HCT116 (cell line): ENCODE measurements at regions not wholly inside any gene's neighbourhood (a gene's known extent, or its start where the extent isn't known, plus 50 kb on each side); places are given as distances from the start of the nearest gene placed in this dataset.

Experiments
- ATAC-seq: fragments of 200-7000 bp; cut with Tn5 transposase; 2 replicates; pipeline ENCODE4 v1.9.1; 2020; ENCODE audit warnings: mild to moderate bottlenecking, moderate library complexity
- BruUV-seq: library from RNA; stranded (reverse); fragments of 400-500 nt; replicated peaks from 2 replicates; lab custom pipeline; 2021; lab: Mats Ljungman, UMichigan
- CTCF ChIA-PET: fragments of 300-600 bp; sonication (Branson Sonifier 250); formaldehyde crosslinking; loops from one replicate; lab custom pipeline; 2021; ENCODE audit warnings: antibody characterized with exemption; lab: Charles Lee
- POLR2A ChIA-PET: fragments of 300-600, 350-600 bp; sonication (Branson Sonifier 250); formaldehyde crosslinking; loops from one replicate; lab custom pipeline; 2021; ENCODE audit warnings: antibody characterized with exemption; lab: Charles Lee
- RAD21 ChIA-PET, 2 experiments: fragments of 300-600 bp; sonication (Branson Sonifier 250); formaldehyde crosslinking; loops; one replicate each; lab custom pipeline; 2023; ENCODE audit warnings: low total read pairs in 2 of 2; ENCODE audit not compliant: uncharacterized antibody in 2 of 2, unreplicated experiment in 2 of 2, low non-redundant PET in 1 of 2; lab: Charles Lee
- DNase-seq: peaks from one replicate; pipeline ENCODE4 v3.0.0-alpha.2; 2010; ENCODE audit warnings: low read depth, low spot score
- H2AFZ ChIP-seq: fragments of 200-600 bp; shearing (Covaris generic), sonication (generic); 2 replicates; pipeline ENCODE4 v1.6.1; 2017; ENCODE audit warnings: low read depth, mixed run types, mixed read lengths, antibody characterized with exemption, low read length; ENCODE audit not compliant: poor library complexity, severe bottlenecking
- H3K27ac ChIP-seq: 2 replicates; pipeline ENCODE4 v1.5.1; 2012; ENCODE audit warnings: low read depth, low read length
- H3K27me3 ChIP-seq: fragments of 200-600 bp; sonication (generic); 2 replicates; pipeline ENCODE4 v1.6.1; 2016; ENCODE audit warnings: mixed run types, low read length, mixed read lengths; ENCODE audit not compliant: insufficient read depth
- H3K36me3 ChIP-seq, 2 experiments: fragments of 200-500 bp in 1 of 2; fragments of 200-600 bp in 1 of 2; sonication (Bioruptor generic) in 1 of 2; sonication (generic) in 1 of 2; 2 replicates each; pipeline versions ENCODE4 v1.5.1 to v1.6.1; 2014 to 2016; ENCODE audit warnings: low read length in 2 of 2, inconsistent platforms in 1 of 2, mixed read lengths in 1 of 2, mixed run types in 1 of 2; ENCODE audit not compliant: insufficient read depth in 2 of 2, control insufficient read depth in 1 of 2
- H3K4me1 ChIP-seq, 2 experiments: fragments of 200-600 bp in 1 of 2; sonication (generic) in 1 of 2; 2 replicates each; pipeline versions ENCODE4 v1.5.1 to v1.6.1; 2012 to 2017; ENCODE audit warnings: low read length in 2 of 2, inconsistent platforms in 1 of 2, mild to moderate bottlenecking in 1 of 2, mixed read lengths in 1 of 2, mixed run types in 1 of 2, moderate library complexity in 1 of 2; ENCODE audit not compliant: insufficient read depth in 2 of 2, control insufficient read depth in 1 of 2
- H3K4me2 ChIP-seq: fragments of 200-600 bp; sonication (generic); 2 replicates; pipeline ENCODE4 v1.6.1; 2017; ENCODE audit warnings: mixed run types, low read length, mixed read lengths
- H3K4me3 ChIP-seq, 2 experiments: fragments of 200-600 bp in 1 of 2; sonication (generic) in 1 of 2; replicated peaks in 1 of 2; 2 replicates each; pipeline ENCODE4 v1.5.1; 2011 to 2016; ENCODE audit warnings: low read length in 2 of 2, control low read depth in 1 of 2, low read depth in 1 of 2, mild to moderate bottlenecking in 1 of 2, mixed read lengths in 1 of 2, mixed run types in 1 of 2
- H3K79me2 ChIP-seq: fragments of 200-600 bp; sonication (generic); 2 replicates; pipeline ENCODE4 v1.6.1; 2017; ENCODE audit warnings: mild to moderate bottlenecking, mixed run types, low read length, moderate library complexity, mixed read lengths; ENCODE audit not compliant: insufficient read depth
- H3K9ac ChIP-seq: fragments of 200-600 bp; sonication (generic); 2 replicates; pipeline ENCODE4 v1.6.1; 2016; ENCODE audit warnings: low read length, mixed read lengths
- H3K9me2 ChIP-seq: fragments of 200-600 bp; sonication (generic), shearing (Covaris generic); 2 replicates; pipeline ENCODE4 v1.6.1; 2017; ENCODE audit warnings: mixed run types, mild to moderate bottlenecking, moderate library complexity; ENCODE audit not compliant: insufficient read depth
- H3K9me3 ChIP-seq, 2 experiments: fragments of 200-500 bp in 1 of 2; fragments of 200-600 bp in 1 of 2; sonication (Bioruptor generic) in 1 of 2; sonication (generic) in 1 of 2; 2 replicates each; pipeline ENCODE4 v1.6.1; 2014 to 2017; ENCODE audit warnings: low read length in 2 of 2, mixed read lengths in 2 of 2, inconsistent platforms in 1 of 2, low read depth in 1 of 2, mild to moderate bottlenecking in 1 of 2, mixed run types in 1 of 2, moderate library complexity in 1 of 2; ENCODE audit not compliant: control insufficient read depth in 1 of 2, insufficient read depth in 1 of 2
- H4K20me1 ChIP-seq: fragments of 200-600 bp; sonication (generic), shearing (Covaris generic); 2 replicates; pipeline ENCODE4 v1.6.1; 2017; ENCODE audit warnings: mixed run types, mild to moderate bottlenecking, moderate library complexity; ENCODE audit not compliant: insufficient read depth
- ATF3 ChIP-seq: IDR thresholded peaks from 2 replicates; pipeline ENCODE4 v1.6.1; 2012
- CBX3 ChIP-seq: IDR thresholded peaks from 2 replicates; pipeline ENCODE4 v1.6.1; 2012; ENCODE audit warnings: low read depth
- EGR1 ChIP-seq: IDR thresholded peaks from 2 replicates; pipeline ENCODE4 v1.6.1; 2012; ENCODE audit warnings: low read depth
- ELF1 ChIP-seq: IDR thresholded peaks from 2 replicates; pipeline ENCODE4 v1.6.1; 2012; ENCODE audit warnings: low read depth, borderline replicate concordance
- EZH2phosphoT487 ChIP-seq: fragments of 200-600 bp; IDR thresholded peaks from 2 replicates; pipeline ENCODE4 v1.6.1; 2018; ENCODE audit warnings: antibody characterized with exemption, borderline replicate concordance
- FOSL1 ChIP-seq: IDR thresholded peaks from 2 replicates; pipeline ENCODE4 v1.6.1; 2012; ENCODE audit warnings: low read depth
- POLR2A ChIP-seq: IDR thresholded peaks from 2 replicates; pipeline ENCODE4 v1.7.0; 2011; ENCODE audit warnings: borderline replicate concordance; ENCODE audit not compliant: insufficient read depth, insufficient read length; ENCODE audit errors: extremely low read depth
- POLR2AphosphoS5 ChIP-seq: IDR thresholded peaks from 2 replicates; pipeline ENCODE4 v1.6.1; 2011; ENCODE audit warnings: mild to moderate bottlenecking, low read depth, low read length, moderate library complexity
- SIN3A ChIP-seq: IDR thresholded peaks from 2 replicates; pipeline ENCODE4 v1.6.1; 2012; ENCODE audit warnings: low read depth
- TCF7L2 ChIP-seq: IDR thresholded peaks from 2 replicates; pipeline ENCODE4 v1.7.0; 2011; ENCODE audit warnings: borderline replicate concordance, inconsistent platforms; ENCODE audit not compliant: insufficient read depth, insufficient read length; ENCODE audit errors: extremely low read depth
- YY1 ChIP-seq: IDR thresholded peaks from 2 replicates; pipeline ENCODE4 v1.6.1; 2011; ENCODE audit warnings: low read length, low read depth, moderate library complexity, mild to moderate bottlenecking; ENCODE audit not compliant: insufficient replicate concordance; ENCODE audit errors: extremely low read depth
- ZFX ChIP-seq: fragments of 450-650 bp; IDR thresholded peaks from 2 replicates; pipeline ENCODE4 v1.6.1; 2017
- intact Hi-C: fragments of 100-400 bp; cut with micrococcal nuclease; formaldehyde crosslinking; loops from 2 replicates; pipeline ENCODE4 v1.10.0; 2022
- TF ChIP-seq, protein P1 (sequence below): IDR thresholded peaks from 2 replicates; pipeline ENCODE4 v1.6.1; 2012; ENCODE audit warnings: low read depth
- TF ChIP-seq, protein P2 (sequence below): IDR thresholded peaks from 2 replicates; pipeline ENCODE4 v1.6.1; 2011; ENCODE audit warnings: mild to moderate bottlenecking, low read length, moderate library complexity; ENCODE audit not compliant: insufficient replicate concordance; ENCODE audit errors: extremely low read depth

DNA sequence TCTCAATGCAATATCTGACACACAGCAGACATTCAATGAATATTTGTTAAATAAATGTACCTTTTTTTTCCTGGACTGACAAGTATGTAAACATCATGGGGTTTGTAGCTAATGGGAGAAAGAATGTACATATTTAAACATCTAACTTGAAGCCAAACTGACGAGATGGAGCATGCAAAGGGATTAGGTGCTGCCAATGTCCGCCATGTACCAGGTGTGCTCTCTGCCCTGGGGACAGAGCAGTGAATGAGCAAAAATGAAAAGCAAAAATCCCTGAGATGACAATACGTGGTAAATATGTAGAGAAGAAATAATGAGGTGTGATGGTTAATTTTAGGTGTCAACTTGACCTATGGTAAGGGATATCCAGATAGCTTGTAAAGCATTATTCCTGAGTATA, 247.4 kb upstream of the CELF4 start:
- H3K4me3 ChIP-seq, result no peak overlapping the region
- no peaks in the 10 kb centered on the region for H3K27me3 ChIP-seq
- H3K4me2 ChIP-seq, result no peak overlapping the region
- no peaks in the 10 kb centered on the region for H3K79me2 ChIP-seq
- ATAC-seq (no peak), DNase-seq (no peak)
- H4K20me1 ChIP-seq, result no peaks in the 10 kb centered on the region
- TF ChIP-seq POLR2AphosphoS5, result no peak
- no peak for TF ChIP-seq FOSL1
- TF ChIP-seq ATF3, result no peak
- no peak for TF ChIP-seq TCF7L2
- no peak for TF ChIP-seq POLR2A
- TF ChIP-seq ZFX, result no peak
- no peaks in the 10 kb centered on the region for H3K36me3 ChIP-seq
- H3K4me1 ChIP-seq, result no peaks in the 10 kb centered on the region
- no peak overlapping the region for H3K27ac ChIP-seq
- no peak overlapping the region for H3K9ac ChIP-seq
- no TSS peak for BruUV-seq
- intact Hi-C loops, result no loop called here
- no peaks in the 10 kb centered on the region for H3K9me2 ChIP-seq
- CTCF ChIA-PET, result no interaction called here
- H3K9me3 ChIP-seq, result no peaks in the 10 kb centered on the region
- POLR2A ChIA-PET, result no interaction called here
- RAD21 ChIA-PET, result no interaction called here
- H2AFZ ChIP-seq, result no peak overlapping the region

DNA sequence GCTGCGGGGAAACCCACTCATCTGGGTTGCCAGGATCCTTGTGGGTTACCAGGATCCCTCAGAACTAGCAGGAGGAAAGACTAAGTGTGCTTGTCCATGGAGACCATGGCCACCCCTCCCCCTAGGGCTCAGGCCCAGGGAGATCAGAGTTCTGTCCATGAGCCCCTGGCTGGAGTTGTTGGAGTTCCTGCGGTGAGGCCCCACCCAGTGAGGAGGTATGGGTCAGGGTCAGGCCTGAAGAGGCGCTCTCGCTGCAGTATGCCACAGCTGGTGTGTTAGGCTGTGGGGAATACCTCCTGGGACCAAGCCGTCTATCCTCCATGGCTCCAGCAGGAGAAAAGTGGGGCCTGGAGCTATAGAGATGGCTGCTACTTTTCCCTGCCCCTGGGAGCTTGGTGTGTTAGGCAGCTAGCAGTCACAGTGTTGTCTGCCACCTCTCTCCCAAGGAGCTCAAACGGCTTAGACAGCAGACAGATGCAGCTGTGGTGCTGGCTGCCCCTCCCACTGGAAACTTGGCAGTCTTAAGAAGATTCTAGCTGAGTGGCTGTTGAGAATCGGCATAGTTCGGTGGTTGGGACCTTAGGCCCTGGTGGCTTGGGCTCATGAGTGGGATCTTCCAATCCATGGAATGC, 240.3 kb upstream of the CELF4 start:
- Histone ChIP-seq H3K9me2 (no peaks in the 10 kb centered on the region), H3K9me3 (0 out of 4 replicates have a peak, but pooled peaks cover 0 to 3% of the 10 kb centered on the region in 2 experiments), H3K9ac (no peak overlapping the region), H3K4me3 (no peak overlapping the region), H3K4me2 (no peak overlapping the region), H3K27ac (no peak overlapping the region), H3K4me1 (no peaks in the 10 kb centered on the region), H3K27me3 (no peaks in the 10 kb centered on the region), H2AFZ (no peak overlapping the region)
- intact Hi-C loops, result no loop called here
- RAD21 ChIA-PET, result no interaction called here
- POLR2A ChIA-PET, result no interaction called here
- DNase-seq, result no peak
- TF ChIP-seq TCF7L2 (no peak), YY1 (no peak), CBX3 (no peak), POLR2AphosphoS5 (no peak), EZH2phosphoT487 (no peak), EGR1 (no peak), ELF1 (no peak), SIN3A (no peak)
- TF ChIP-seq, protein P1, sequence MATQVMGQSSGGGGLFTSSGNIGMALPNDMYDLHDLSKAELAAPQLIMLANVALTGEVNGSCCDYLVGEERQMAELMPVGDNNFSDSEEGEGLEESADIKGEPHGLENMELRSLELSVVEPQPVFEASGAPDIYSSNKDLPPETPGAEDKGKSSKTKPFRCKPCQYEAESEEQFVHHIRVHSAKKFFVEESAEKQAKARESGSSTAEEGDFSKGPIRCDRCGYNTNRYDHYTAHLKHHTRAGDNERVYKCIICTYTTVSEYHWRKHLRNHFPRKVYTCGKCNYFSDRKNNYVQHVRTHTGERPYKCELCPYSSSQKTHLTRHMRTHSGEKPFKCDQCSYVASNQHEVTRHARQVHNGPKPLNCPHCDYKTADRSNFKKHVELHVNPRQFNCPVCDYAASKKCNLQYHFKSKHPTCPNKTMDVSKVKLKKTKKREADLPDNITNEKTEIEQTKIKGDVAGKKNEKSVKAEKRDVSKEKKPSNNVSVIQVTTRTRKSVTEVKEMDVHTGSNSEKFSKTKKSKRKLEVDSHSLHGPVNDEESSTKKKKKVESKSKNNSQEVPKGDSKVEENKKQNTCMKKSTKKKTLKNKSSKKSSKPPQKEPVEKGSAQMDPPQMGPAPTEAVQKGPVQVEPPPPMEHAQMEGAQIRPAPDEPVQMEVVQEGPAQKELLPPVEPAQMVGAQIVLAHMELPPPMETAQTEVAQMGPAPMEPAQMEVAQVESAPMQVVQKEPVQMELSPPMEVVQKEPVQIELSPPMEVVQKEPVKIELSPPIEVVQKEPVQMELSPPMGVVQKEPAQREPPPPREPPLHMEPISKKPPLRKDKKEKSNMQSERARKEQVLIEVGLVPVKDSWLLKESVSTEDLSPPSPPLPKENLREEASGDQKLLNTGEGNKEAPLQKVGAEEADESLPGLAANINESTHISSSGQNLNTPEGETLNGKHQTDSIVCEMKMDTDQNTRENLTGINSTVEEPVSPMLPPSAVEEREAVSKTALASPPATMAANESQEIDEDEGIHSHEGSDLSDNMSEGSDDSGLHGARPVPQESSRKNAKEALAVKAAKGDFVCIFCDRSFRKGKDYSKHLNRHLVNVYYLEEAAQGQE, result no peak
- TF ChIP-seq, protein P2, sequence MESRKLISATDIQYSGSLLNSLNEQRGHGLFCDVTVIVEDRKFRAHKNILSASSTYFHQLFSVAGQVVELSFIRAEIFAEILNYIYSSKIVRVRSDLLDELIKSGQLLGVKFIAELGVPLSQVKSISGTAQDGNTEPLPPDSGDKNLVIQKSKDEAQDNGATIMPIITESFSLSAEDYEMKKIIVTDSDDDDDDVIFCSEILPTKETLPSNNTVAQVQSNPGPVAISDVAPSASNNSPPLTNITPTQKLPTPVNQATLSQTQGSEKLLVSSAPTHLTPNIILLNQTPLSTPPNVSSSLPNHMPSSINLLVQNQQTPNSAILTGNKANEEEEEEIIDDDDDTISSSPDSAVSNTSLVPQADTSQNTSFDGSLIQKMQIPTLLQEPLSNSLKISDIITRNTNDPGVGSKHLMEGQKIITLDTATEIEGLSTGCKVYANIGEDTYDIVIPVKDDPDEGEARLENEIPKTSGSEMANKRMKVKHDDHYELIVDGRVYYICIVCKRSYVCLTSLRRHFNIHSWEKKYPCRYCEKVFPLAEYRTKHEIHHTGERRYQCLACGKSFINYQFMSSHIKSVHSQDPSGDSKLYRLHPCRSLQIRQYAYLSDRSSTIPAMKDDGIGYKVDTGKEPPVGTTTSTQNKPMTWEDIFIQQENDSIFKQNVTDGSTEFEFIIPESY, result no peak
- TF ChIP-seq, all 23 proteins: peak for 0
- CTCF ChIA-PET, result no interaction called here
- Histone ChIP-seq H3K79me2 (no peaks in the 10 kb centered on the region), H3K36me3 (no peaks in the 10 kb centered on the region), H4K20me1 (no peaks in the 10 kb centered on the region)
- no peak for ATAC-seq
- no TSS peak for BruUV-seq
